SK-N-MC (cell line): ENCODE measurements at regions not wholly inside any gene's neighbourhood (a gene's known extent, or its start where the extent isn't known, plus 50 kb on each side); places are given as distances from the start of the nearest gene placed in this dataset.

Source experiments
- DNase-seq: peaks from one replicate; pipeline ENCODE4 v3.0.0-alpha.2; 2011; ENCODE audit warnings: low read depth, low spot score
- H3K27ac ChIP-seq: fragments of 200-600 bp; sonication (generic); 2 replicates; pipeline ENCODE4 v1.5.1; 2016; ENCODE audit warnings: mixed run types
- H3K36me3 ChIP-seq: fragments of 200-600 bp; sonication (generic); 2 replicates; pipeline ENCODE4 v1.6.1; 2017; ENCODE audit warnings: antibody characterized with exemption, low read length, mixed read lengths; ENCODE audit not compliant: insufficient read depth
- H3K4me3 ChIP-seq: fragments of 200-600 bp; sonication (generic); 2 replicates; pipeline ENCODE4 v1.5.1; 2016
- H3K9ac ChIP-seq: fragments of 200-600 bp; sonication (generic); 2 replicates; pipeline ENCODE4 v1.8.0; 2017; ENCODE audit warnings: mixed run types, mixed read lengths; ENCODE audit not compliant: insufficient read length
- H3K9me3 ChIP-seq: fragments of 200-600 bp; sonication (generic); 2 replicates; pipeline ENCODE4 v1.6.1; 2017; ENCODE audit warnings: low read depth, mild to moderate bottlenecking, antibody characterized with exemption, low read length, moderate library complexity, mixed read lengths
- EZH2 ChIP-seq: fragments of 200-600 bp; sonication (generic); IDR thresholded peaks from one replicate; pipeline ENCODE4 v1.6.1; 2017; ENCODE audit warnings: antibody characterized with exemption
- FOXP2 ChIP-seq: optimal IDR thresholded peaks from 2 replicates; pipeline ENCODE3; 2011; ENCODE audit warnings: mild to moderate bottlenecking, moderate library complexity; ENCODE audit not compliant: insufficient read depth; ENCODE audit errors: extremely low read length, control extremely low read depth
- POLR2AphosphoS5 ChIP-seq: IDR thresholded peaks from 2 replicates; pipeline ENCODE4 v1.6.1; 2012; ENCODE audit warnings: mild to moderate bottlenecking, low read depth, low read length, borderline replicate concordance

DNA sequence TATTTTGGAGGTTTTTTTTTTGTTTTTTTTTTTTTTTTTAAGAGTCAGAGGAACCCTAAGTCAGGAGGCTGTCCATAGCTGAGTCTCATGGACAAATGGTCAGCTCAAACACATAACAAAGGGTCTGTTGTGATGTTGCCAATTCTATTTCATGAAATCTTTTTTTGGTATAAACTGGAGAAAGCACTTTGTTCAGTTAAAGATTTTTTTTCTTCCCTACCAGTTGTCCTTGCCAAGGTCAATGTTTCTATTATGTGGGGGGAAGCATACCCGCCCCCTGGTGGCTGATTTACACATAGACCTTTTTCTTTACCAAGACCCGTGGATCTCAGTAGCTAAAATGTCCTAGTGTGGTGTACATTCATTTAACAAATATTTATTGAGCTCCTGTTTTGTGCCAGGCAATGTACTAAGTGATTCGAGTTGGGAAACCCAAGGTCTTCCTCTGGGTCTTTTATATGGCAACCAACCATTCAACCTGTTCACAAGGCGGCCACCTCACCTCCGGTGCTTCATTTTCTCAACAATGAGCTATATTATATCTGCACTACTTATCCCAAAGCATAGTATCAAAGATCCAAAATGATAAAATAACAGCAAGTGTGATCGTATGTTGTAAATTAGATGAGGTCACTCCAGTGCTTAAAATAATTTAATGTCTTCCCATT, 214.5 kb downstream of the PAH start:
- Histone ChIP-seq H3K9me3 (no peaks in the 10 kb centered on the region), H3K36me3 (no peaks in the 10 kb centered on the region), H3K9ac (no peak overlapping the region), H3K4me3 (no peak overlapping the region), H3K27ac (no peak overlapping the region)
- TF ChIP-seq EZH2: no peak
- no peak for TF ChIP-seq POLR2AphosphoS5
- TF ChIP-seq FOXP2: no peak
- DNase-seq: no peak

DNA sequence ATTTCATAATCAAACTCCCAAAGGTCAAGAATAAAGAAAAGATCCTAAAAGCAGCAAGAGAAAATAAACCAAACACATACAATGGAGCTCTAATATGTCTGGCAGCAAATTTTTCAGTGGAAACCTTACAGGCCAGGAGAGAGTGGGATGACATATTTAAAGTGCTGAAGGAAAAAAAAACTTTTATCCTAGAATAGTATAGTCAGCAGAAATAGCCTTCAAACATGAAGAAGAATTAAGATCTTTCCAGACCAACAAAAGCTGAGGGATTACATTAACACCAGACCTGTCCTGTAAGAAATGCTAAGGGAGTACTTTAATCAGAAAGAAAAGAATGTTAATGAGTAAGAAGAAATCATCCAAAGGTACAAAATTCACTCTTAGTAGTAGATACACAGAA, 215.7 kb upstream of the IGF1 start:
- H3K27ac ChIP-seq: no peak overlapping the region
- no peaks in the 10 kb centered on the region for H3K9me3 ChIP-seq
- DNase-seq: no peak
- no peak overlapping the region for H3K4me3 ChIP-seq
- no peaks in the 10 kb centered on the region for H3K36me3 ChIP-seq
- H3K9ac ChIP-seq: no peak overlapping the region
- TF ChIP-seq FOXP2: no peak
- TF ChIP-seq POLR2AphosphoS5: no peak
- no peak for TF ChIP-seq EZH2

DNA sequence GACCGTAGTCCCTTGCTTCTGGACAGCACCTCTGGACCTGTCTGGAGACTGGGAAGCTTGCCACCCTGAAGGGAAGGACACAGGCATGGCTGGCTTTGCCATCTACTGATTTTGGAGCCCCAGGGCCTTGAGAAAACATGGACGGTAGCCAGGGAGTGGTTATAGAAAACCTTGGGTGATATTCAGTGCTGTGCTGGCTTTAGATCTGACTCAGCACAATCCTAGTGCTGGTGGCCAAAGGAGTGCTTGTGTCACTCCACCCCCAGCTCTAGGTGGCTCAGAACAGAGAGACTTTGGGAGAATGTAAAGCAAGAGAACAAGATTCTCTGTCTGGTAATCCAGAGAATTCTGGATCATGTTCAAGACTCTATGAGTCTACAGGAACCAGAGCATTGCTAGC, 214.5 kb upstream of the IGF1 start:
- H3K9me3 ChIP-seq: no peaks in the 10 kb centered on the region
- H3K27ac ChIP-seq: no peak overlapping the region
- H3K9ac ChIP-seq: no peak overlapping the region
- TF ChIP-seq POLR2AphosphoS5 (no peak), FOXP2 (no peak), EZH2 (no peak)
- H3K4me3 ChIP-seq: no peak overlapping the region
- DNase-seq: no peak
- no peaks in the 10 kb centered on the region for H3K36me3 ChIP-seq

DNA sequence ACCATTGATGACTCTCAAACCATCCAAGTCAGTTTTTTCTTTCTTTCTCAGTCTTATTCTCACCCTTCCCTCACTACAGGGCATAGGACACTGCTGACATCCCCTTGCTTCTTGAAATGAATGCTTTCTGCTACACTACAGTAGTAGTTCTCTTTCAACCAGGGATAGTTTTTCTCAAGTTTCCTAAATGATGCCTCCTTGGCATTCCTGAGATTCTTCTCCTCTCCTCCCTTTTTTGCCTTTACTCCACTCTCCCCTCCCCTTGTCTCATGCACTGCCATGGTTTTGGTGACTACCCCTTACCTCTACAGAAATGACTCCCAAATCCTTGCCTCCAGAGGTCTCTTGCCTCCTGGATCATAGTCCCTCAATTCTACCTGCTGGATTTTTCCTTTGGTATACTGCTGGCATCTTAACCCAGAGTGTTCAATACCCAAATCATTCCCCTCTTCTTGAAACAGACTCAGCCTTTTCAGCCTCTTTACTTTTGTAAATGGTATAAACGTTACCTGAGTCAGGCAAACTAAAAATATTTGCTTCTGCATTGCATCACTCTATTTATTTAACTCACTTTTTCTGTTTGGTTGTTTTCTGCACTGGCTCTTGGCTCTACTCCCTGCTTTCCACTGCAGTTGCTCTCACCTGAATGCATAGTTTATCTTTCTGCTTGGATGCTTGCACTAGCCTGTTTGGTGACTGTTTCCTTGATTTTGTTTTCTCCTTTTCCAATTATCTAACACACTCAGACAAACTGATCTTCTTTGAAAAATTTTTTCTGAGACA, 211.6 kb upstream of the IGF1 start:
- Histone ChIP-seq H3K36me3 (no peaks in the 10 kb centered on the region), H3K4me3 (no peak overlapping the region), H3K27ac (no peak overlapping the region), H3K9me3 (no peaks in the 10 kb centered on the region), H3K9ac (no peak overlapping the region)
- TF ChIP-seq POLR2AphosphoS5: no peak
- TF ChIP-seq EZH2: no peak
- TF ChIP-seq FOXP2: no peak
- no peak for DNase-seq

DNA sequence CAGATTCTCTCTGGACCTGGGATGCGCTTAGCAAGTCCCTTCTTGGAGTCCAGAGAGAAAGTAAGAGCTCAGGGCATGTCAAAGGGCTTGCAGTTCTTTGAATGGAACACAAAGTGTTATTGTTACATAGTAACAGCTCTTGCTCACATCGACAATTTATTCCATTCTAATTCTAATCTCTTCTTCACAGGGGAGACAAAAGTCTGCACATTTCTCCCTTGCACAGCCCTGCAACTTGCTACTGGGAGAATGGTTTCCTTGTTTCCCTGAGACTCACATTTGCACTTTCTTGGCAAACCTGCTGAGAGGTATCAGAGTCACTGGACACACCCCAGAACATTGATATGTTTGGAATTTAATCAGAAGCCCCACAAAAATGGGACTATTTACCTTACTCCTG, 209.9 kb upstream of the IGF1 start:
- no peak overlapping the region for H3K27ac ChIP-seq
- H3K36me3 ChIP-seq: no peaks in the 10 kb centered on the region
- no peak for TF ChIP-seq FOXP2
- no peak for TF ChIP-seq POLR2AphosphoS5
- TF ChIP-seq EZH2: no peak
- no peak for DNase-seq
- H3K9ac ChIP-seq: no peak overlapping the region
- H3K9me3 ChIP-seq: no peaks in the 10 kb centered on the region
- no peak overlapping the region for H3K4me3 ChIP-seq

DNA sequence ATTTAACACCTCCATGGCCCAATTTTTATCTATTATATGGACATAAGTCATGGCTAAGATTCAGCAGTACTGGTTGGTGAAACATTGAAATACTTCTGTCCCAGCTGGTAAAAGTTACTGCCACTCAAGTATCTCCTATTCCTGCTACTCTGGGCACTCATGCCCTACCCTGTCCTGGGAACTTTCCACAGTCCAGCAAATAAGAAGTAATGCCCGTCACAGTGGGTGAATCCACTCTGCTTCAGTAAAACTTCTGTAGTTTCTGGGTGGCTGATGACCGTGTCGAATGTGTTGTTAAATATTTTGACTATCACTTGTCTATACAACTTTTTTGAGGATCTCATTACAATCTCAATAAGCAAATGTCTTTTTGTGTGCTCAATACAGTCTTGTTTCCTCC, 209.3 kb upstream of the IGF1 start:
- H3K36me3 ChIP-seq: no peaks in the 10 kb centered on the region
- no peak overlapping the region for H3K4me3 ChIP-seq
- no peak for DNase-seq
- no peak overlapping the region for H3K9ac ChIP-seq
- no peak for TF ChIP-seq EZH2
- TF ChIP-seq FOXP2: no peak
- no peak for TF ChIP-seq POLR2AphosphoS5
- no peaks in the 10 kb centered on the region for H3K9me3 ChIP-seq
- H3K27ac ChIP-seq: no peak overlapping the region

DNA sequence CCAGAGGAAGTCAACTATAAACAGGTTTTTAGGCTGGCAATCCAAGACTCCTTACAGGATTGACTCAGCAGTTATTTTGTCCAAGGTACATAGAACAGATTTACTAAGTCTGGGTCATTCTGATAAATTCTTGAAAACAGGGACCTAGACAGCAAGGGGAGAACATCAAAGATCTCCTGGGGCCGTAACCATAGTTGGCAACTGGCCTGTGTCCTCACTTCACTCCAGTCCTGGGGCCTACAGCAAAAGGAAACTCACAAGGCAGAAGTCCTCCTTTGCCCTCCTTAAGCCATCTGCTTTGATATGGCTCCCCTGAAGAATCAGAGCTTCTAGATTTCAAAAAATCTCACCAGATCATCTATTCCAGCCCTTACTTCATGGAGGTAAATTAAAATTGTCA, 207.2 kb upstream of the IGF1 start:
- H3K9me3 ChIP-seq: no peaks in the 10 kb centered on the region
- no peak for TF ChIP-seq FOXP2
- TF ChIP-seq POLR2AphosphoS5: no peak
- TF ChIP-seq EZH2: no peak
- H3K27ac ChIP-seq: no peak overlapping the region
- DNase-seq: no peak
- H3K4me3 ChIP-seq: no peak overlapping the region
- no peak overlapping the region for H3K9ac ChIP-seq
- no peaks in the 10 kb centered on the region for H3K36me3 ChIP-seq

DNA sequence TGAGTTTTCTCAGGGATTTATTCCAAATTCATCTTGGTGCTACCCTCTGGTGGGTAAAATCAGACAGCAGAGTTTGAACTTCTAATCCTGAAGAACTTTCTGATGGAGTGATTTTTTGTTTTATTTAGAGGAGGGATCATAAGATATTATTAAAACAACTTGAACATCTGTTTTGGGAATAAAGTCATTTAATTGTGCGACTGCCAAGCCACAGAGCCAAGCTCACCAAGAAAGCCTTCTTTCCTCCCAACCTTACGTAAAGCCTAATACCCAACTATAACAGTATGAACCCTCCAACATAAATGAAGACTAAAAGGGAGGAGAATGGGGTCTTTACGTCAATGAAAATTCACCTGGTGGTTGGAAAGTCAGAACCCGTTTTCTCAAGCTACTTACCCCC, 205.5 kb upstream of the IGF1 start:
- H3K27ac ChIP-seq: no peak overlapping the region
- DNase-seq: no peak
- H3K4me3 ChIP-seq: no peak overlapping the region
- no peaks in the 10 kb centered on the region for H3K9me3 ChIP-seq
- no peak for TF ChIP-seq EZH2
- no peak for TF ChIP-seq POLR2AphosphoS5
- TF ChIP-seq FOXP2: no peak
- H3K36me3 ChIP-seq: no peaks in the 10 kb centered on the region
- no peak overlapping the region for H3K9ac ChIP-seq
